ENCODE measurements at regions not wholly inside any gene's neighbourhood (a gene's known extent, or its start where the extent isn't known, plus 50 kb on each side); places are given as distances from the start of the nearest gene placed in this dataset.
"Not testable (repeated sequence)": the region's sequence is repeated elsewhere in the genome, so short reads cannot be mapped to it uniquely, and the experiment has no call there.

GRCh38 chr2:160820691-160821090 is 327.1 kb upstream of the RBMS1 start:
- TF ChIP-seq CTCF (conservative IDR thresholded peaks at IDR 0.05; ENCODE audit: low read length): no peak
- H3K4me3 ChIP-seq (ENCODE audit: low read length): no peak overlapping the region
- DNase-seq (ENCODE audit: low read depth): no peak

GRCh38 chr2:160822006-160822405 is 328.4 kb upstream of the RBMS1 start:
- TF ChIP-seq CTCF (conservative IDR thresholded peaks at IDR 0.05; ENCODE audit: low read length): no peak
- no peak overlapping the region for H3K4me3 ChIP-seq (ENCODE audit: low read length)
- no peak for DNase-seq (ENCODE audit: low read depth)

GRCh38 chr2:160825433-160825832 is 331.8 kb upstream of the RBMS1 start:
- H3K4me3 ChIP-seq (ENCODE audit: low read length): no peak overlapping the region
- TF ChIP-seq CTCF (conservative IDR thresholded peaks at IDR 0.05; ENCODE audit: low read length): no peak

GRCh38 chr2:160826496-160826895 is 332.9 kb upstream of the RBMS1 start:
- H3K4me3 ChIP-seq (ENCODE audit: low read length): no peak overlapping the region
- no peak for TF ChIP-seq CTCF (conservative IDR thresholded peaks at IDR 0.05; ENCODE audit: low read length)
- no peak for DNase-seq (ENCODE audit: low read depth)

More at GRCh38 chr2:160825433-160825832, 331.8 kb upstream of the RBMS1 start:
- DNase-seq (ENCODE audit: low read depth): no peak

- TF ChIP-seq CTCF (conservative IDR thresholded peaks at IDR 0.05; ENCODE audit: low read length): no peak
- DNase-seq (ENCODE audit: low read depth): no peak
- no peak overlapping the region for H3K4me3 ChIP-seq (ENCODE audit: low read length)
Observed at GRCh38 chr2:160828076-160828475, 332.2 kb upstream of the TANK start.

GRCh38 chr2:160832381-160832780 is 327.8 kb upstream of the TANK start:
- DNase-seq (ENCODE audit: low read depth); H3K4me3 ChIP-seq (ENCODE audit: low read length): not testable (repeated sequence)

GRCh38 chr2:160835166-160835565 is 325.1 kb upstream of the TANK start:
- no peak overlapping the region for H3K4me3 ChIP-seq (ENCODE audit: low read length)
- TF ChIP-seq CTCF (conservative IDR thresholded peaks at IDR 0.05; ENCODE audit: low read length): no peak
- DNase-seq (ENCODE audit: low read depth): peak; percentile 46

GRCh38 chr2:160836755-160837154 is 323.5 kb upstream of the TANK start:
- DNase-seq (ENCODE audit: low read depth): peak; percentile 96
- no peak overlapping the region for H3K4me3 ChIP-seq (ENCODE audit: low read length)

More at GRCh38 chr2:160836755-160837154, 323.5 kb upstream of the TANK start:
- no peak for TF ChIP-seq CTCF (conservative IDR thresholded peaks at IDR 0.05; ENCODE audit: low read length)
